ENCODE measurements at regions not wholly inside any gene's neighbourhood (a gene's known extent, or its start where the extent isn't known, plus 50 kb on each side); places are given as distances from the start of the nearest gene placed in this dataset.

DNA sequence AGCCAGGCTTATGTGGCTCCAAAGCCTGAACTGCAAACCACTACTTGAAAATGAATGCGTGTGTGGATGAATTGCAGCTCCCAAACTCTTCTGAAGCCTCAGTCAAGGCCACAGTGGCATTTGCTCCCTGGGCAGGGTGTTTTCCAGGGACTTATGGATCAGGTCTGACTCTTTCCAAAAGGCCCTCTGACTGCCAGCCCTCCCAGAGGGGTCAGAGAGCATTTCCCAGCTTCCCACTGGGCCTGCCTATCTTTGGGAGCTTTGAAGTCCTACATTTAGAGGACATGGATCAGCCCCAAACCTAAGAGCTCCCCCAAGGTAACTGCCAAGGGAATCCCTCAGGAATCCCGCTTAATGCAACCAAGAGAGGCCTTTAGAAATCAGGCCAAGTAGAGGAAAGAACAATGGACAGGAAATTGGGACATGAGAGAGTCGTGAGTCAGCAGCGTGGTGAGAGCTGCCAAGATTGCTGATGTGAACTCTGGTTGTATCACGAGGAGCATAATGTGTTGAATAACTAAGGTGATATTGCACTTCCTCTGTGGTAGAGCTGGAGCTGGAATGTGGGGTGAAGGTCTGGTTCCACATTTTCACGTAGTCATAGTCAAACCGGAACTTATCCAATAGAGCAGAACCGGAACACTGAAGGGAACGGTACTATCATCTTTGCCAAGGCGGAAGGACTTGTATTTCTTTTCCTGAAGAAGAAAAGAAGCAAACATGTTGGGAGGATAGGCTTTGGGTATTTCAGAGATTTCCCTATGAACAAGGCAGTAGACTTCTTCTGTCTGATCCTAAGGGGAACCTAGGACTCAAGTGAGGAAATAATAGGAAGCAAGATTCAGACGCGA lies 99.4 kb upstream of the JUN start:
- TF ChIP-seq YY1 (IDR thresholded peaks at IDR 0.05; ENCODE audit: insufficient read depth, insufficient read length) (no peak), SUZ12 (IDR thresholded peaks at IDR 0.05; ENCODE audit: extremely low read depth, insufficient read depth, insufficient read length) (no peak)
